Activated effector memory CD4-positive, alpha-beta T cell treated with Interleukin-2 at 50 U/mL for 16 hours (primary cell): ENCODE measurements at regions not wholly inside any gene's neighbourhood (a gene's known extent, or its start where the extent isn't known, plus 50 kb on each side); places are given as distances from the start of the nearest gene placed in this dataset.
"Not testable (repeated sequence)": the region's sequence is repeated elsewhere in the genome, so short reads cannot be mapped to it uniquely, and the experiment has no call there.

ENCODE experiments used
- DNase-seq: peaks from one replicate; pipeline ENCODE4 v3.0.0-alpha.2; 2020

DNA sequence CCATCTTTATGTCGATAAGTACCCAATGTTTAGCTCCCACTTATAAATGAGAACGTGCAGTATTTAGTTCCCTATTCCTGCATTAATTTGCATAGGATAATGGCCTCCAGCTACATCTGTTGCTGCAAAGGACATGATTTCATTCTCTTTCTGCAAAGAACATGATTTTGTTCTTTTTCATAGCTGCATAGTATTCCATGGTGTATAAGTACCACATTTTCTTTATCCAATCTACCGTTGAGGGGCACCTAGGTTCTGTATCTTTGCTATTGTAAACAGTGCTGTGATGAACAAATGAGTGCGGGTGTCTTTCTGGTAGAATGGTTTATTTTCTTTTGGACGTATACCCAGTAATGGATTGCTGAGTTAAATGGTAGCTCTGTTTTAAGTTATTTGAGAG is 63.0 kb downstream of the HLX start:
- DNase-seq, result no peak

GRCh38 chr1:220942914-220943313 is 63.7 kb downstream of the HLX start:
- DNase-seq, result not testable (repeated sequence)

- DNase-seq, result no peak
Observed at GRCh38 chr1:220943319-220943996, 64.2 kb downstream of the HLX start.

- DNase-seq, result no peak
Observed at GRCh38 chr1:220950576-220950975, 71.3 kb downstream of the HLX start.

DNA sequence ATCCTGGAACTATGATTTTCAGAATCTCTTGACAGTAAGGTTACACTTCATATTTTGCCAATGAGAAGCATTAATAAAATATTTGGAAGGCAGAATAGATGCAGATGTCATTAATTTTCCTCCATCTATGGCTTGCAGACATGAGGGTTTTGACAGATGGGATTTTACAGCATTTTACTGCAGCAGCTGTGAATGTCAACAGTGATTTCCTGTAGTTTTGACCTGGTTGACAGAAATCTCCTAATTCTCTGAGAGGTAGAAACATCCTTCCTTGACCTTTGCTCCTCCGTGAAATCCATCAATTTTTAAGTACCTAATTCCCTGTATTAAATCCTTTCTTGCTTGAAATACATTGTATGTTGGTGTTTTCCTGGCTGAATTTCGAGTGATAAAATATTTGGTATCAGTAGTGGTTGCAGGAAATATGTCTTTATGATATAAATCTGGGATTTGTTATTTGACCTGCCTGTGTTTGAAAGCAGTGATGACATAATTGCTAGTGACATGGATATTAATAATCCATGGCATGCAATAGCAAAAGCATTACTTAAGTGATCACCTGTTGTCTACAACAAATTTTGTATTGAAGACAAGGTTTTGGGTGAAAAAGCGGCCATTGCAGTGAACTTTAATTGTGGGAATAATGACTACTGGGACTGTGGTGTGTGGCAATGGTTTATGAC is 73.9 kb downstream of the HLX start:
- no peak for DNase-seq

GRCh38 chr1:220954321-220955075 is 75.3 kb downstream of the HLX start:
- no peak for DNase-seq

- DNase-seq, result no peak
Observed at GRCh38 chr1:220955116-220955515, 75.9 kb downstream of the HLX start.

GRCh38 chr1:220956501-220957232 is 77.4 kb downstream of the HLX start:
- DNase-seq, result no peak

GRCh38 chr1:220957233-220957605 is 78.0 kb downstream of the HLX start:
- no peak for DNase-seq

DNA sequence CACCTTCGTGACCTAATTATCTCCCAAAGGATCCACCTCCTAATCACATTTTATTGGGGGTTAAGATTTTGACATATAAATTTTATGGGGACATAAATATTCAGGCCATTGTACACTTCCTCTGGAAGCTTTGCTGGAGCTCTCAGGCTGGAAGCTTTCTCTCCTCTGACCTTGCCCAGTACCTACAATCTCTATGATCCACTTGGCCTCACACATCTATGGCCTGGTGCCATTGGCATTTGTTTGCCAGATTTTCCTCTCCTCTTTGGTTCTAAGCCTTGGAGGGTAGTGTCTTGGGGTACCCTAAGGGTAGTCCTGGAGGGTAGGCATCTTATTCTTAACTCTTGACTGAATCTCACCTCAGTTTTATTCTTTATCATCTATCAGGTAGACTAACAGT is 79.0 kb downstream of the HLX start:
- DNase-seq, result no peak

- DNase-seq, result no peak
Observed at GRCh38 chr1:220962031-220962751, 82.9 kb downstream of the HLX start.

GRCh38 chr1:220966041-220966440 is 86.8 kb downstream of the HLX start:
- no peak for DNase-seq

- DNase-seq, result no peak
Observed at GRCh38 chr1:220966473-220966872, 87.2 kb downstream of the HLX start.

- no peak for DNase-seq
Observed at GRCh38 chr1:220966881-220967611, 87.8 kb downstream of the HLX start.

DNA sequence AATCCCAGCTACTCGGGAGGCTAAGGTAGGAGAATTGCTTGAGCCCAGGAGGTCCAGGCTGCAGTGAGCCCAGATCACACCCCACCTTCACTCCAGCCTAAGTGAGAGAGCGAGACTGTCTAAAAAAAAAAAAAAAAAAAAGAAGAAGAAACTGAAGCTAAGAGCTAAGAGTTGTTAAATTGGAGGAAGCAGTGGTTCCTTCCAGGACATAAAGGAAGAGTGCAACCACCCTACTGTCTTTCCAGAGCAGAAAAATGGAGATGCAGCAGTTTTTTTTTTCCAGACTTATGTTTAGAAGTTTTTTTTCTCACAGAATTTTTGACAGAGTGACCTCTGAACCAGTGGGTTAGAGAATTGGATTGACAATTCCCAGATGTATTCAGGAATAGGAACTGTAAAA is 88.7 kb downstream of the HLX start:
- DNase-seq, result no peak

- not testable (repeated sequence) for DNase-seq
Observed at GRCh38 chr1:220969281-220969680, 90.0 kb downstream of the HLX start.

DNA sequence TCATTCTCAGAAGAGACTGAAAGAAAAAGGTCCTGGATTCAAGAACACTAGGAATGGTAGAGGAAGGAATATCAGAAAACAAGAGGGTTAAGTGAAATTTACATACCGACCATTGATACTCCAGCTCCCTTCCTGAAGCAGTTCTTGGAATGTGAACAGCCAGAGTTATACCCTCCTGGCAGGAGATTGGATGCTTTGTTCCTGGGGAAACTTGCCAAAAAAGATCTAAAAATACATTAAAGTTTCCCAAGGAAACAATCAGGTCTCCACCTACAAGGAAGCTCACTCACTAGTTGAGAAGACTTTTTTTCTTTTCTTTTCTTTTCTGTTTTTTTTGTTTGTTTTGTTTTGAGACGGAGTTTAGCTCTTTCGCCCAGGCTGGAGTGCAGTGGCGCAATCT is 91.1 kb downstream of the HLX start:
- DNase-seq, result no peak

GRCh38 chr1:220971221-220971620 is 92.0 kb downstream of the HLX start:
- DNase-seq, result no peak

DNA sequence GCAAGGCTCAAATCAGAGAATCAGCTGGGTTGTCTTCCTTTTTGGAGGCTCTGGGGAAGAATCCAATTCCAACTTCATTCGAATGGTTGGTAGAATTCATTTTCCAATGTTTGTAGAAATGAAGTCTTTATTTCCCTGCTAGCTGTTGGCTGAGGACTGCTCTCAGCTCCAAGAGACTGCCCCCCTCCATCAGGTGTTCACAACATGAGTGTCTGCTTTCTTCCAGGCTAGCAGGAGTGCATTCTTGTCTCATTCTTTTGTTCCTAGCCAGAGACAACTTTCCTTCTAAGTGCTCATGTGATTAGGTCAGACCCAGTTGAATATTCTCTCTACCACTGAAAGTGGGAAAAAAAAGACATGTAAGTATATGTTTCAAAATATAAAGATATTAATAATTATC is 95.2 kb downstream of the HLX start:
- DNase-seq, result no peak

GRCh38 chr1:220976390-220976789 is 97.1 kb downstream of the HLX start:
- no peak for DNase-seq

GRCh38 chr1:220979371-220979770 is 100.1 kb downstream of the HLX start:
- DNase-seq, result no peak

DNA sequence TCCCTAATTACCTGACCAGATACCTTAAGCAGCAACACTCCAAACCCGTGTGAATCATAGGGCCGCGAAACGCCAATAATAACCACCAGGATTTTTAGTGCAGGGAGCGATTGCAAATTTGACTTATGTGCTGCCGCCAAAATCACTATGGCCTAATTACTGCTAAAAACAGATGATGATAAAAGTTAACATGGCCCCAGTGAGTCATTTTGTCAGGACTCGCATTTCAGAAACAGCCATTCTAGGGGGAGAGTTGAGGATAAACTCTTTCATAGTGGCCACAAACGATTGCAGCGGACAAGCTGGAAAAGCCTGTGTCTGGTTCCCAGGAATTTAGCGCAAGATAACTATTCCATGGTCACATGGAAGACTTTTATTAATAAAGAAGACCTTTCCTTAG is 103.4 kb downstream of the HLX start:
- no peak for DNase-seq
